ENCODE measurements at regions not wholly inside any gene's neighbourhood (a gene's known extent, or its start where the extent isn't known, plus 50 kb on each side); places are given as distances from the start of the nearest gene placed in this dataset.

DNA sequence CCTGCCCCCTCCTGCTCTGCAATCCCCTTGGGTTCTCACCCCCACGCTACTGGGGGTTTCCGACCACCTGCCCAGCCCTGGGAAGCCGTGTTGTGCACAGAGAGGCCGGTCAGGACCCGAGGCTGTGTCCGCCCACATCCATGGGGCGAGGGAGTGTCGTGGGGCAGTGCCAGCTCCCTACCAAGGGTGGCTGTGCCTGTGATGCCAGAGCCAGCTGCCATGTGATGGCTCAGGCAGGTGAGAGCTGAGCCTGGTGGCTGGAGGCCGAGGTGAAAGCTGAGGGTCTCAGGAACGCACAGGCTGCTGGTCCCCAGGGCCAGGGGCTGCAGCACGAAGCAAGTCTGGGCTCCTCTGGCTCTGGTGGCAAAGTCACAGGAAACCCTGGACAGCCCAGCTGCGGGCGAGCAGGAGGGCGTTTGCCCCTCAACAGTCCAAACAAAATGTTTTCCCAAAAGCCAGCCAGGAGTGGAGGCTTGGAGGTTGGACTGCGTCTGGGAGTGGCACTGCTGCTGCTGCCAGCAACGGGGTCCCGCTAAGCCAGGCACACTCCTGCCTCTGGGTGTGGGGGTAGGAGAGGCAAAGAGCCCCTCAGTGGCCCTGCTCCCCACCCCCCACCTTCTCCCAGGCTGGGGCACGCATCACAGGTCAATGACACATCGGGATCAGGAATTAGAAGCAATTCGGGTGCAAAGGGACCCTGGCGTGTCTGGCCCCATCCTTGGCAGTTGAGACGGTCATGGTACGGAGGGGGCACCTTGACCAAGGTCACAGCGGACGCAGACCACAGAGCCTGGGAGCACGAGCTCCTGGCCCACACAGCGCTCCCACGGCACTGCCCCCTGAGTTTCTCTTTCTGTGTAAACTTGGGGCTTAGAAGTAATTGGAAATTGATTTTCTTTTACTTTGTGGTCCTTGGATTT lies 72.4 kb upstream of the GPC1 start:
- no peak for TF ChIP-seq POLR2A (IDR thresholded peaks at IDR 0.05)
- TF ChIP-seq, protein P1, sequence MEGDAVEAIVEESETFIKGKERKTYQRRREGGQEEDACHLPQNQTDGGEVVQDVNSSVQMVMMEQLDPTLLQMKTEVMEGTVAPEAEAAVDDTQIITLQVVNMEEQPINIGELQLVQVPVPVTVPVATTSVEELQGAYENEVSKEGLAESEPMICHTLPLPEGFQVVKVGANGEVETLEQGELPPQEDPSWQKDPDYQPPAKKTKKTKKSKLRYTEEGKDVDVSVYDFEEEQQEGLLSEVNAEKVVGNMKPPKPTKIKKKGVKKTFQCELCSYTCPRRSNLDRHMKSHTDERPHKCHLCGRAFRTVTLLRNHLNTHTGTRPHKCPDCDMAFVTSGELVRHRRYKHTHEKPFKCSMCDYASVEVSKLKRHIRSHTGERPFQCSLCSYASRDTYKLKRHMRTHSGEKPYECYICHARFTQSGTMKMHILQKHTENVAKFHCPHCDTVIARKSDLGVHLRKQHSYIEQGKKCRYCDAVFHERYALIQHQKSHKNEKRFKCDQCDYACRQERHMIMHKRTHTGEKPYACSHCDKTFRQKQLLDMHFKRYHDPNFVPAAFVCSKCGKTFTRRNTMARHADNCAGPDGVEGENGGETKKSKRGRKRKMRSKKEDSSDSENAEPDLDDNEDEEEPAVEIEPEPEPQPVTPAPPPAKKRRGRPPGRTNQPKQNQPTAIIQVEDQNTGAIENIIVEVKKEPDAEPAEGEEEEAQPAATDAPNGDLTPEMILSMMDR (IDR thresholded peaks at IDR 0.05): no peak

All from heart left ventricle (tissue), 13 donors.